ENCODE measurements at regions not wholly inside any gene's neighbourhood (a gene's known extent, or its start where the extent isn't known, plus 50 kb on each side); places are given as distances from the start of the nearest gene placed in this dataset.

DNA sequence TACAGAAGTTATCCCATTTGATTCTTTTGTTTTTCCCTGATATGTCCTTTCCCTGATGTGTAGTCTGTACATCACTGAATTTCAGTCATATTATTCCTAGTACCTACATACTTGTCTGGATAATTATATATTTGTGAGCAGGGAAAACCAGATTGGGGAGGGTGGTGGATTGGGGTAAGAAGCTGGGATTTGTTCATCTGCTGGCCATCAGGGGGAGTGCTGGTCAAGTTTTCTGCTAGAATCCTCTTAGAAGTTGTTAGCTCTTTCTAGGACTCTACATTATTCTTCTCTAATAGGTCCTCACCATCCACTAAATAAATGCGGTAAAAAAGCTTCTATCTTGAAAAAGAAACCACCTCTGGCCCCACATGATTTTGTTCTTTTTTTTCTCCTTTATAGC lies 232.7 kb upstream of the TAC1 start:
- H3K4me3 ChIP-seq (ENCODE audit: low read depth, low read length, poor library complexity, severe bottlenecking), result no peak overlapping the region
- no peak overlapping the region for H3K27ac ChIP-seq (ENCODE audit: low read depth, low read length, poor library complexity, severe bottlenecking)
- ChIA-PET POLR2A (ENCODE audit: low non-redundant PET) (no interaction called here), CTCF (interaction anchor here (0.8 to 1.0 kb wide), 3 partner anchors 320 to 514 kb away, joined by 3 to 8 read pairs (median 4); no protein-coding TSS in a partner anchor)
- H3K27me3 ChIP-seq (replicated peaks; ENCODE audit: insufficient read depth, low read depth, low read length, poor library complexity), result no peaks in the 10 kb centered on the region
- H3K36me3 ChIP-seq (ENCODE audit: insufficient read depth, low read length, poor library complexity, severe bottlenecking), result no peaks in the 10 kb centered on the region
- DNase-seq (ENCODE audit: low spot score), result peak; percentile 42
- no TSS peak for BruUV-seq (replicated peaks)
- TF ChIP-seq EZH2 (IDR thresholded peaks at IDR 0.05; ENCODE audit: borderline replicate concordance, low read depth, low read length, poor library complexity, severe bottlenecking) (no peak), CTCF (conservative IDR thresholded peaks at IDR 0.05; ENCODE audit: low read depth, low read length) (peak; percentile 62)
- no peaks in the 10 kb centered on the region for H3K9me3 ChIP-seq (ENCODE audit: low read depth, low read length, poor library complexity, severe bottlenecking)
- H3K4me1 ChIP-seq (ENCODE audit: insufficient read depth, low read length, poor library complexity, severe bottlenecking), result no peaks in the 10 kb centered on the region
- intact Hi-C loops (cut with micrococcal nuclease; ENCODE audit: unreplicated experiment), result loop anchor here (2.0 kb wide), 1 partner anchor 336 kb away; no protein-coding TSS in a partner anchor

DNA sequence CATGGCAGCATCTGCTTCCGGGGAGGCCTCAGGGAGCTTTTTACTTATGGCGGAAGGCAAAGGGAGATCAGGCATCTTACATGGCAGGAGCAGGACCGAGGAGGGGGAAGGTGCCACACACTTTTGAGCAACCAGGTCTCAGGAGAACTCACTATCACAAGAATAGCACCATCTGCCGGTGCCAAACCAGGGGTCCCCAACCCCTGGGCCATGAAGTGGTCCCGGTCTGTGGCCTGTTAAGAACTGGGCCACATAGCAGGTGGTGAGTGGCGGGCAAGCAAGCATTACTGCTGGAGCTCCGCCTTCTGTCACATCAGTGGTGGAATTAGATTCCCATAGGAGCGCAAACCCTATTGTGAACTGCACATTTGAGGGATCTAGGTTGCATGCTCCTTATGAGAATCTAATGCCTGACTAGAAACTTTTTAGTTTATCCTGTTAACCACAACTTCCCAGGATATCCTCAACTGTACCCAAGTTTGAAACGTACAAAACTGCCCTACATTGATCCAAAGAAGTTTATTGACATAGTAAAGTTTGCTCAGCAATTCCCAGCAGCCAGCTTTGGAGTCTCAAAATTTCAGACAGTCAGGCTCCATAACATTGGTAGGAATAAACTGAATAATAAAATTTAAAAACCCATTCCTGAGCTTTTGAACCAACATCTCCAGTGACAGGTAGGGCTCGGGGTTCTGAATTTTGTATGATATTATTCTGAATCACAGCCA lies 228.4 kb upstream of the TAC1 start:
- Histone ChIP-seq H3K27ac (ENCODE audit: low read depth, low read length, poor library complexity, severe bottlenecking) (no peak overlapping the region), H3K9me3 (ENCODE audit: low read depth, low read length, poor library complexity, severe bottlenecking) (no peaks in the 10 kb centered on the region), H3K36me3 (ENCODE audit: insufficient read depth, low read length, poor library complexity, severe bottlenecking) (no peaks in the 10 kb centered on the region), H3K27me3 (replicated peaks; ENCODE audit: insufficient read depth, low read depth, low read length, poor library complexity) (no peaks in the 10 kb centered on the region), H3K4me3 (ENCODE audit: low read depth, low read length, poor library complexity, severe bottlenecking) (no peak overlapping the region), H3K4me1 (ENCODE audit: insufficient read depth, low read length, poor library complexity, severe bottlenecking) (no peaks in the 10 kb centered on the region)
- ChIA-PET POLR2A (ENCODE audit: low non-redundant PET) (no interaction called here), CTCF (no interaction called here)
- BruUV-seq (replicated peaks), result no TSS peak
- intact Hi-C loops (cut with micrococcal nuclease; ENCODE audit: unreplicated experiment), result no loop called here
- DNase-seq (ENCODE audit: low spot score), result no peak
- TF ChIP-seq EZH2 (IDR thresholded peaks at IDR 0.05; ENCODE audit: borderline replicate concordance, low read depth, low read length, poor library complexity, severe bottlenecking) (no peak), CTCF (conservative IDR thresholded peaks at IDR 0.05; ENCODE audit: low read depth, low read length) (no peak)

DNA sequence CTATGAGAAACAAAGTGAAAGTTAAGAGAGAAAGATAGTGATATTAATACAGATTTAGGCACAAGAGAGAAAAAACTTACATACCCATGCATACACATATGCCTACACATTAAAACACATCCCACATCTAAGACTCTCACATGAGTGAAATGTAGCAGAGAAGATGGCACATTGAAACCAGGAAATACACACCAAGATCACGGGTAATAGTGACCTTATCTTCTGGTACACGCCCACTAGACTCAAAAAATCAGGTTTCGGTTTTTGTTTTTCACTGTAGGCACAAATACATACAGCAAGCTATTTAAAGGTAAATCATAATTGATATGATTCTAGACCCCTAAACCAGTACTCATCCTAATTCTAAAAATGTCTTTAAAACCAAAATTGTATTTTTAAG lies 225.2 kb upstream of the TAC1 start:
- H3K9me3 ChIP-seq (ENCODE audit: low read depth, low read length, poor library complexity, severe bottlenecking), result no peaks in the 10 kb centered on the region
- intact Hi-C loops (cut with micrococcal nuclease; ENCODE audit: unreplicated experiment), result no loop called here
- H3K36me3 ChIP-seq (ENCODE audit: insufficient read depth, low read length, poor library complexity, severe bottlenecking), result no peaks in the 10 kb centered on the region
- H3K27me3 ChIP-seq (replicated peaks; ENCODE audit: insufficient read depth, low read depth, low read length, poor library complexity), result no peaks in the 10 kb centered on the region
- CTCF ChIA-PET, result no interaction called here
- no peak overlapping the region for H3K27ac ChIP-seq (ENCODE audit: low read depth, low read length, poor library complexity, severe bottlenecking)
- POLR2A ChIA-PET (ENCODE audit: low non-redundant PET), result no interaction called here
- no peak overlapping the region for H3K4me3 ChIP-seq (ENCODE audit: low read depth, low read length, poor library complexity, severe bottlenecking)
- TF ChIP-seq EZH2 (IDR thresholded peaks at IDR 0.05; ENCODE audit: borderline replicate concordance, low read depth, low read length, poor library complexity, severe bottlenecking), result no peak
- TF ChIP-seq CTCF (conservative IDR thresholded peaks at IDR 0.05; ENCODE audit: low read depth, low read length), result no peak
- no peak for DNase-seq (ENCODE audit: low spot score)
- no peaks in the 10 kb centered on the region for H3K4me1 ChIP-seq (ENCODE audit: insufficient read depth, low read length, poor library complexity, severe bottlenecking)
- no TSS peak for BruUV-seq (replicated peaks)
